ENCODE measurements at regions not wholly inside any gene's neighbourhood (a gene's known extent, or its start where the extent isn't known, plus 50 kb on each side); places are given as distances from the start of the nearest gene placed in this dataset.

GRCh38 chr20:51960047-51960675, 157.8 kb upstream of the SALL4 start:
- DNase-seq = no peak

GRCh38 chr20:51959066-51959542, 156.8 kb upstream of the SALL4 start:
- Histone ChIP-seq H3K27ac (ENCODE audit: low read length) (no peak overlapping the region), H3K4me1 (ENCODE audit: insufficient read depth, low read length) (no peaks in the 10 kb centered on the region), H3K36me3 (ENCODE audit: insufficient read depth, low read length) (no peaks in the 10 kb centered on the region), H3K4me3 (ENCODE audit: low read depth in 1 of 2, low read length in 2 of 2) (no peak overlapping the region), H3K4me2 (ENCODE audit: insufficient read depth, low read length) (no peak overlapping the region), H4K20me1 (ENCODE audit: insufficient read depth, low read length) (no peaks in the 10 kb centered on the region), H3K27me3 (ENCODE audit: insufficient read depth, low read length, poor library complexity) (peaks cover 9% of the 10 kb centered on the region), H3K9ac (ENCODE audit: low read depth, low read length) (no peak overlapping the region), H2AFZ (ENCODE audit: low read depth, low read length) (no peak overlapping the region), H3K9me3 (ENCODE audit: insufficient read depth, low read length, severe bottlenecking) (no peaks in the 10 kb centered on the region), H3K79me2 (ENCODE audit: insufficient read depth, low read length) (no peaks in the 10 kb centered on the region)
- no peak for ATAC-seq (ENCODE audit: insufficient read depth, low read depth)
- TF ChIP-seq EZH2 (IDR thresholded peaks at IDR 0.05; ENCODE audit: borderline replicate concordance, low read depth, low read length, severe bottlenecking) = no peak
- TF ChIP-seq CTCF (IDR thresholded peaks at IDR 0.05; ENCODE audit: borderline replicate concordance, extremely low read depth, low read length, poor library complexity, severe bottlenecking) = no peak
- DNase-seq = no peak

More at GRCh38 chr20:51960047-51960675, 157.8 kb upstream of the SALL4 start:
- H2AFZ ChIP-seq (ENCODE audit: low read depth, low read length) = no peak overlapping the region
- no peaks in the 10 kb centered on the region for H3K36me3 ChIP-seq (ENCODE audit: insufficient read depth, low read length)
- no peak overlapping the region for H3K4me2 ChIP-seq (ENCODE audit: insufficient read depth, low read length)
- peaks cover 9% of the 10 kb centered on the region for H3K27me3 ChIP-seq (ENCODE audit: insufficient read depth, low read length, poor library complexity)
- H3K9me3 ChIP-seq (ENCODE audit: insufficient read depth, low read length, severe bottlenecking) = no peaks in the 10 kb centered on the region
- H3K27ac ChIP-seq (ENCODE audit: low read length) = no peak overlapping the region
- no peak overlapping the region for H3K4me3 ChIP-seq (ENCODE audit: low read depth in 1 of 2, low read length in 2 of 2)
- H3K4me1 ChIP-seq (ENCODE audit: insufficient read depth, low read length) = no peaks in the 10 kb centered on the region
- H4K20me1 ChIP-seq (ENCODE audit: insufficient read depth, low read length) = no peaks in the 10 kb centered on the region
- H3K79me2 ChIP-seq (ENCODE audit: insufficient read depth, low read length) = no peaks in the 10 kb centered on the region
- ATAC-seq (ENCODE audit: insufficient read depth, low read depth) = no peak
- no peak for TF ChIP-seq CTCF (IDR thresholded peaks at IDR 0.05; ENCODE audit: borderline replicate concordance, extremely low read depth, low read length, poor library complexity, severe bottlenecking)
- no peak overlapping the region for H3K9ac ChIP-seq (ENCODE audit: low read depth, low read length)

- Histone ChIP-seq H2AFZ (ENCODE audit: low read depth, low read length) (no peak overlapping the region), H3K4me1 (ENCODE audit: insufficient read depth, low read length) (no peaks in the 10 kb centered on the region), H3K9ac (ENCODE audit: low read depth, low read length) (no peak overlapping the region), H3K36me3 (ENCODE audit: insufficient read depth, low read length) (no peaks in the 10 kb centered on the region), H3K4me3 (ENCODE audit: low read depth in 1 of 2, low read length in 2 of 2) (no peak overlapping the region), H3K79me2 (ENCODE audit: insufficient read depth, low read length) (no peaks in the 10 kb centered on the region), H3K9me3 (ENCODE audit: insufficient read depth, low read length, severe bottlenecking) (no peaks in the 10 kb centered on the region), H3K27ac (ENCODE audit: low read length) (no peak overlapping the region), H4K20me1 (ENCODE audit: insufficient read depth, low read length) (no peaks in the 10 kb centered on the region), H3K4me2 (ENCODE audit: insufficient read depth, low read length) (no peak overlapping the region), H3K27me3 (ENCODE audit: insufficient read depth, low read length, poor library complexity) (peaks cover 9% of the 10 kb centered on the region)
- no peak for TF ChIP-seq CTCF (IDR thresholded peaks at IDR 0.05; ENCODE audit: borderline replicate concordance, extremely low read depth, low read length, poor library complexity, severe bottlenecking)
- no peak for TF ChIP-seq EZH2 (IDR thresholded peaks at IDR 0.05; ENCODE audit: borderline replicate concordance, low read depth, low read length, severe bottlenecking)
- ATAC-seq (ENCODE audit: insufficient read depth, low read depth) (no peak), DNase-seq (no peak)
Observed at GRCh38 chr20:51958099-51959065, 156.1 kb upstream of the SALL4 start.

Data from DND-41 (cell line).